ENCODE measurements at regions not wholly inside any gene's neighbourhood (a gene's known extent, or its start where the extent isn't known, plus 50 kb on each side); places are given as distances from the start of the nearest gene placed in this dataset.

DNA sequence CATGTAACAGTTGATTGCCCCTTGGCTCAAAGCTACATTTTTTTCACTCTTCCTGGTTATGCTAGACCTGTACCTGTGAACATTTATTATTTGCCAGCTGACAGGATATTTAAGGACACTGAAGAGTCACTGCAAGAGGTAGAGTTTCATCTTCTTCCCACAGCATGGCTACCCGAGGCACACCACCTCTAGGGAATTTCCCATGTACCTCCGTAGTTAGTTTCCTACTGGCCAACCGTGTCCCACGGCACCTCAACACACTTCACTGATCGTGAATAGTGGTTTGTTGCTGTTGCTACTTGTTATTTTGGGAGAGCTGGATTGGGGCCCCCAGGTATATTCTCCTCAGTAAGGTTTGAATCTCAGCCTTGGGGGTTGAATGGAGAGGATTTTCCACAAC, 648.6 kb downstream of the SEMA5A start:
- Histone ChIP-seq H3K27ac (ENCODE audit: low read depth in 2 of 2, low read length in 1 of 2) (no peak overlapping the region), H4K20me1 (ENCODE audit: insufficient read depth) (no peaks in the 10 kb centered on the region), H3K27me3 (ENCODE audit: insufficient read depth) (no peaks in the 10 kb centered on the region; the same call in 1 of the 2 replicates), H3K9ac (no peak overlapping the region), H3K9me2 (no peaks in the 10 kb centered on the region), H3K36me3 (replicated peaks in 1 of 2; ENCODE audit: control insufficient read depth in 1 of 2, insufficient read depth in 2 of 2, low read length in 1 of 2) (no peaks in the 10 kb centered on the region), H3K4me2 (no peak overlapping the region), H3F3A (replicated peaks; ENCODE audit: insufficient read depth) (no peaks in the 10 kb centered on the region), H2AFZ (ENCODE audit: low read depth) (no peak overlapping the region), H3K4me1 (ENCODE audit: control insufficient read depth in 1 of 2, insufficient read depth in 2 of 2, low read depth in 1 of 2, low read length in 1 of 2) (no peaks in the 10 kb centered on the region), H3K79me2 (ENCODE audit: insufficient read depth) (no peaks in the 10 kb centered on the region), H3K4me3 (ENCODE audit: low read depth in 2 of 2, low read length in 1 of 2) (no peak overlapping the region), H3K9me3 (no peaks in the 10 kb centered on the region)
- ChIA-PET CTCF (interaction anchor here (1.7 kb wide), 1 partner anchor 11 kb away, joined by 10 read pairs; no protein-coding TSS in a partner anchor), POLR2A (no interaction called here)
- 39% methylated on average over 5 of the region's 5 CpGs for WGBS (ENCODE audit: low lambda C conversion rate)
- TF ChIP-seq, protein P1, sequence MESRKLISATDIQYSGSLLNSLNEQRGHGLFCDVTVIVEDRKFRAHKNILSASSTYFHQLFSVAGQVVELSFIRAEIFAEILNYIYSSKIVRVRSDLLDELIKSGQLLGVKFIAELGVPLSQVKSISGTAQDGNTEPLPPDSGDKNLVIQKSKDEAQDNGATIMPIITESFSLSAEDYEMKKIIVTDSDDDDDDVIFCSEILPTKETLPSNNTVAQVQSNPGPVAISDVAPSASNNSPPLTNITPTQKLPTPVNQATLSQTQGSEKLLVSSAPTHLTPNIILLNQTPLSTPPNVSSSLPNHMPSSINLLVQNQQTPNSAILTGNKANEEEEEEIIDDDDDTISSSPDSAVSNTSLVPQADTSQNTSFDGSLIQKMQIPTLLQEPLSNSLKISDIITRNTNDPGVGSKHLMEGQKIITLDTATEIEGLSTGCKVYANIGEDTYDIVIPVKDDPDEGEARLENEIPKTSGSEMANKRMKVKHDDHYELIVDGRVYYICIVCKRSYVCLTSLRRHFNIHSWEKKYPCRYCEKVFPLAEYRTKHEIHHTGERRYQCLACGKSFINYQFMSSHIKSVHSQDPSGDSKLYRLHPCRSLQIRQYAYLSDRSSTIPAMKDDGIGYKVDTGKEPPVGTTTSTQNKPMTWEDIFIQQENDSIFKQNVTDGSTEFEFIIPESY (IDR thresholded peaks at IDR 0.05; ENCODE audit: borderline replicate concordance, low read depth): no peak
- TF ChIP-seq SMC3 (IDR thresholded peaks at IDR 0.05; ENCODE audit: low read depth, low read length): no peak
- TF ChIP-seq RXRA (IDR thresholded peaks at IDR 0.05; ENCODE audit: borderline replicate concordance, low read depth): no peak
- TF ChIP-seq, protein P2, sequence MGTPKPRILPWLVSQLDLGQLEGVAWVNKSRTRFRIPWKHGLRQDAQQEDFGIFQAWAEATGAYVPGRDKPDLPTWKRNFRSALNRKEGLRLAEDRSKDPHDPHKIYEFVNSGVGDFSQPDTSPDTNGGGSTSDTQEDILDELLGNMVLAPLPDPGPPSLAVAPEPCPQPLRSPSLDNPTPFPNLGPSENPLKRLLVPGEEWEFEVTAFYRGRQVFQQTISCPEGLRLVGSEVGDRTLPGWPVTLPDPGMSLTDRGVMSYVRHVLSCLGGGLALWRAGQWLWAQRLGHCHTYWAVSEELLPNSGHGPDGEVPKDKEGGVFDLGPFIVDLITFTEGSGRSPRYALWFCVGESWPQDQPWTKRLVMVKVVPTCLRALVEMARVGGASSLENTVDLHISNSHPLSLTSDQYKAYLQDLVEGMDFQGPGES (IDR thresholded peaks at IDR 0.05; ENCODE audit: low read depth, low read length): no peak
- TF ChIP-seq JUND (IDR thresholded peaks at IDR 0.05): no peak
- no peak for TF ChIP-seq YY1 (IDR thresholded peaks at IDR 0.05; ENCODE audit: low read depth)
- TF ChIP-seq TEAD4 (IDR thresholded peaks at IDR 0.05; ENCODE audit: borderline replicate concordance, insufficient read depth): no peak
- no peak for TF ChIP-seq CHD2 (IDR thresholded peaks at IDR 0.05; ENCODE audit: low read length, partially characterized antibody)
- TF ChIP-seq, protein P3, sequence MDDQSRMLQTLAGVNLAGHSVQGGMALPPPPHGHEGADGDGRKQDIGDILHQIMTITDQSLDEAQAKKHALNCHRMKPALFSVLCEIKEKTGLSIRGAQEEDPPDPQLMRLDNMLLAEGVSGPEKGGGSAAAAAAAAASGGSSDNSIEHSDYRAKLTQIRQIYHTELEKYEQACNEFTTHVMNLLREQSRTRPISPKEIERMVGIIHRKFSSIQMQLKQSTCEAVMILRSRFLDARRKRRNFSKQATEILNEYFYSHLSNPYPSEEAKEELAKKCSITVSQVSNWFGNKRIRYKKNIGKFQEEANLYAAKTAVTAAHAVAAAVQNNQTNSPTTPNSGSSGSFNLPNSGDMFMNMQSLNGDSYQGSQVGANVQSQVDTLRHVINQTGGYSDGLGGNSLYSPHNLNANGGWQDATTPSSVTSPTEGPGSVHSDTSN (IDR thresholded peaks at IDR 0.05): no peak
- DNase-seq: no peak

DNA sequence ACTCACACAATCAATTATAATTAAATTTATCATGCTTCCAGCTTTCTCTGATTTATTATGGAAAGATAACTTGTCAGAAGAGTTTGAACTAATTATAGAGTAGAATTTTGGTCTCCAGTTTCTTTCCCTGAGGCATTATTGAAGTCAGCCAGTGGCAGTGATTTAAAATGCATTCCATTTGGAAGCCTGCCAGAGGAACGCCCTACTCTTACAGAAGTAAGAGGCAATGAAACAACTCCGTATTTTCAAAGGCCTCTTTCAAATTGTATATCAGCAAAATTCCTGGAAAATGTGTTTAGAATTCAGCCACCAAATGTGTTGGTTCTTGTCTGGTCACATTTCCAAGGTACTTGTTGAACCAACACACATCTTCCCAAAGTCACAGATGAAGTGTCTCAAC, 640.9 kb downstream of the SEMA5A start:
- Histone ChIP-seq H3K9me2 (no peaks in the 10 kb centered on the region), H4K20me1 (ENCODE audit: insufficient read depth) (no peaks in the 10 kb centered on the region), H3K27ac (ENCODE audit: low read depth in 2 of 2, low read length in 1 of 2) (no peak overlapping the region), H3F3A (replicated peaks; ENCODE audit: insufficient read depth) (peaks cover 10% of the 10 kb centered on the region), H3K4me1 (ENCODE audit: control insufficient read depth in 1 of 2, insufficient read depth in 2 of 2, low read depth in 1 of 2, low read length in 1 of 2) (peaks cover 0 to 4% of the 10 kb centered on the region in 2 experiments; a peak in 2 of 4 replicates), H2AFZ (ENCODE audit: low read depth) (no peak overlapping the region), H3K79me2 (ENCODE audit: insufficient read depth) (no peaks in the 10 kb centered on the region), H3K4me3 (ENCODE audit: low read depth in 2 of 2, low read length in 1 of 2) (no peak overlapping the region), H3K36me3 (replicated peaks in 1 of 2; ENCODE audit: control insufficient read depth in 1 of 2, insufficient read depth in 2 of 2, low read length in 1 of 2) (no peaks in the 10 kb centered on the region), H3K4me2 (no peak overlapping the region), H3K27me3 (ENCODE audit: insufficient read depth) (no peaks in the 10 kb centered on the region), H3K9ac (no peak overlapping the region), H3K9me3 (no peaks in the 10 kb centered on the region)
- POLR2A ChIA-PET: no interaction called here
- TF ChIP-seq TEAD4 (IDR thresholded peaks at IDR 0.05; ENCODE audit: borderline replicate concordance, insufficient read depth) (no peak), EZH2phosphoT487 (IDR thresholded peaks at IDR 0.05; ENCODE audit: borderline replicate concordance, low read depth) (no peak), EP300 (IDR thresholded peaks at IDR 0.05; ENCODE audit: borderline replicate concordance in 1 of 2, low read depth in 1 of 2, low read length in 1 of 2) (no peak), GATA2 (CRISPR knock-in tag; IDR thresholded peaks at IDR 0.05) (no peak), FOXM1 (IDR thresholded peaks at IDR 0.05; ENCODE audit: low read depth) (no peak), FOSL2 (IDR thresholded peaks at IDR 0.05; ENCODE audit: borderline replicate concordance, low read depth) (no peak), CHD2 (IDR thresholded peaks at IDR 0.05; ENCODE audit: low read length, partially characterized antibody) (no peak), SIN3A (IDR thresholded peaks at IDR 0.05; ENCODE audit: borderline replicate concordance, low read depth, low read length) (no peak), MEF2A (IDR thresholded peaks at IDR 0.05; ENCODE audit: borderline replicate concordance, low read depth) (no peak), NFIC (IDR thresholded peaks at IDR 0.05; ENCODE audit: borderline replicate concordance) (no peak)
- TF ChIP-seq, protein P1 (IDR thresholded peaks at IDR 0.05; ENCODE audit: borderline replicate concordance, low read depth): no peak
- TF ChIP-seq, protein P3 (IDR thresholded peaks at IDR 0.05): no peak
- DNase-seq: no peak
- CTCF ChIA-PET: no interaction called here
- 39% methylated on average over 2 of the region's 2 CpGs for WGBS (ENCODE audit: low lambda C conversion rate)

All from SK-N-SH (cell line).